ENCODE measurements at regions not wholly inside any gene's neighbourhood (a gene's known extent, or its start where the extent isn't known, plus 50 kb on each side); places are given as distances from the start of the nearest gene placed in this dataset.
A peak's percentile ranks its signal among the peaks of the same experiment; 100 is the strongest.

GRCh38 chr15:95235033-95235432 lies 1003.7 kb downstream of the MCTP2 start:
- DNase-seq (ENCODE audit: low spot score): no peak
- in situ Hi-C loops (cut with HindIII; ENCODE audit: low sequenced_read_pairs): no loop called here

- in situ Hi-C loops (cut with HindIII; ENCODE audit: low sequenced_read_pairs): no loop called here
- DNase-seq (ENCODE audit: low spot score): no peak
Measured at GRCh38 chr15:95247071-95247984, 1016.0 kb downstream of the MCTP2 start.

GRCh38 chr15:95249524-95249923 lies 1018.2 kb downstream of the MCTP2 start:
- DNase-seq (ENCODE audit: low spot score): no peak
- in situ Hi-C loops (cut with HindIII; ENCODE audit: low sequenced_read_pairs): no loop called here

- in situ Hi-C loops (cut with HindIII; ENCODE audit: low sequenced_read_pairs): no loop called here
Measured at GRCh38 chr15:95252404-95252803, 1021.0 kb downstream of the MCTP2 start.

GRCh38 chr15:95254263-95254662 lies 1022.9 kb downstream of the MCTP2 start:
- in situ Hi-C loops (cut with HindIII; ENCODE audit: low sequenced_read_pairs): no loop called here
- DNase-seq (ENCODE audit: low spot score): no peak

More at GRCh38 chr15:95252404-95252803, 1021.0 kb downstream of the MCTP2 start:
- no peak for DNase-seq (ENCODE audit: low spot score)

- in situ Hi-C loops (cut with HindIII; ENCODE audit: low sequenced_read_pairs): no loop called here
- DNase-seq (ENCODE audit: low spot score): peak; percentile 73
Measured at GRCh38 chr15:95259513-95259912, 1028.2 kb downstream of the MCTP2 start.

GRCh38 chr15:95259965-95260364 lies 1028.6 kb downstream of the MCTP2 start:
- in situ Hi-C loops (cut with HindIII; ENCODE audit: low sequenced_read_pairs): no loop called here
- DNase-seq (ENCODE audit: low spot score): no peak

GRCh38 chr15:95260856-95261255 lies 1029.5 kb downstream of the MCTP2 start:
- DNase-seq (ENCODE audit: low spot score): no peak
- in situ Hi-C loops (cut with HindIII; ENCODE audit: low sequenced_read_pairs): no loop called here

- DNase-seq (ENCODE audit: low spot score): no peak
- in situ Hi-C loops (cut with HindIII; ENCODE audit: low sequenced_read_pairs): no loop called here
Measured at GRCh38 chr15:95261546-95261945, 1030.2 kb downstream of the MCTP2 start.

GRCh38 chr15:95261968-95262367 lies 1030.6 kb downstream of the MCTP2 start:
- in situ Hi-C loops (cut with HindIII; ENCODE audit: low sequenced_read_pairs): no loop called here
- no peak for DNase-seq (ENCODE audit: low spot score)

- no peak for DNase-seq (ENCODE audit: low spot score)
- in situ Hi-C loops (cut with HindIII; ENCODE audit: low sequenced_read_pairs): no loop called here
Measured at GRCh38 chr15:95262866-95263564, 1031.7 kb downstream of the MCTP2 start.

GRCh38 chr15:95263751-95264150 lies 1032.4 kb downstream of the MCTP2 start:
- DNase-seq (ENCODE audit: low spot score): no peak
- in situ Hi-C loops (cut with HindIII; ENCODE audit: low sequenced_read_pairs): no loop called here

GRCh38 chr15:95265419-95265997 lies 1034.1 kb downstream of the MCTP2 start:
- DNase-seq (ENCODE audit: low spot score): no peak
- in situ Hi-C loops (cut with HindIII; ENCODE audit: low sequenced_read_pairs): no loop called here

- in situ Hi-C loops (cut with HindIII; ENCODE audit: low sequenced_read_pairs): no loop called here
- DNase-seq (ENCODE audit: low spot score): no peak
Measured at GRCh38 chr15:95266451-95267061, 1035.2 kb downstream of the MCTP2 start.

GRCh38 chr15:95267481-95267880 lies 1036.1 kb downstream of the MCTP2 start:
- in situ Hi-C loops (cut with HindIII; ENCODE audit: low sequenced_read_pairs): no loop called here
- DNase-seq (ENCODE audit: low spot score): no peak

GRCh38 chr15:95269242-95270183 lies 1038.2 kb downstream of the MCTP2 start:
- no peak for DNase-seq (ENCODE audit: low spot score)
- in situ Hi-C loops (cut with HindIII; ENCODE audit: low sequenced_read_pairs): no loop called here

- DNase-seq (ENCODE audit: low spot score): no peak
- in situ Hi-C loops (cut with HindIII; ENCODE audit: low sequenced_read_pairs): no loop called here
Measured at GRCh38 chr15:95274101-95274500, 1042.7 kb downstream of the MCTP2 start.

- in situ Hi-C loops (cut with HindIII; ENCODE audit: low sequenced_read_pairs): no loop called here
- DNase-seq (ENCODE audit: low spot score): no peak
Measured at GRCh38 chr15:95277266-95277665, 1045.9 kb downstream of the MCTP2 start.

All from G401 (cell line).